Middle frontal gyrus (tissue), 1 donor: ENCODE measurements at regions not wholly inside any gene's neighbourhood (a gene's known extent, or its start where the extent isn't known, plus 50 kb on each side); places are given as distances from the start of the nearest gene placed in this dataset.
"Not testable (repeated sequence)": the region's sequence is repeated elsewhere in the genome, so short reads cannot be mapped to it uniquely, and the experiment has no call there.

Experiments
- DNase-seq: peaks from one replicate; pipeline ENCODE4 v3.0.0-alpha.2; 2015; ENCODE audit warnings: low spot score; ENCODE audit errors: extremely low spot score

DNA sequence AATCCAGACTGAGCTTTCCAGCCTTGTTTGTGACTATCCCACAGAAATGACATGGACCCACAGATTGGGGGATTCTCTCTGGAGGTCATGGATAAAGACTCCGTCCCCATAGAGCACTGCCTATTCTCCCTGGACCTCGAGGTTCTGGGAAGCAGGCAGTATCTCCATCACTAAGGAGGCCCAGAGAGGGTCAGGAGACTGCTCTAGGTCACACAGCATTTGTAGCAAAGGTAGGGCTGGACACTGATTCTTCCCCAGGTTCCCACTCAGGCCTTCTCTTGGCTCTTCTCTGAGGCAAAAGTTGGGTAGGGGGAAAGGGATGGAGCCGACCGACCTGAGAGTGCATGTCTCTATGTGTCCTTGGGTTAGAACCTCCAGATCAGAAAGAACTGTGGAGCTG lies 80.9 kb downstream of the PTPRS start:
- no peak for DNase-seq

- DNase-seq: no peak
These were observed 83.2 kb downstream of the PTPRS start for GRCh38 chr19:5257155-5258045.

DNA sequence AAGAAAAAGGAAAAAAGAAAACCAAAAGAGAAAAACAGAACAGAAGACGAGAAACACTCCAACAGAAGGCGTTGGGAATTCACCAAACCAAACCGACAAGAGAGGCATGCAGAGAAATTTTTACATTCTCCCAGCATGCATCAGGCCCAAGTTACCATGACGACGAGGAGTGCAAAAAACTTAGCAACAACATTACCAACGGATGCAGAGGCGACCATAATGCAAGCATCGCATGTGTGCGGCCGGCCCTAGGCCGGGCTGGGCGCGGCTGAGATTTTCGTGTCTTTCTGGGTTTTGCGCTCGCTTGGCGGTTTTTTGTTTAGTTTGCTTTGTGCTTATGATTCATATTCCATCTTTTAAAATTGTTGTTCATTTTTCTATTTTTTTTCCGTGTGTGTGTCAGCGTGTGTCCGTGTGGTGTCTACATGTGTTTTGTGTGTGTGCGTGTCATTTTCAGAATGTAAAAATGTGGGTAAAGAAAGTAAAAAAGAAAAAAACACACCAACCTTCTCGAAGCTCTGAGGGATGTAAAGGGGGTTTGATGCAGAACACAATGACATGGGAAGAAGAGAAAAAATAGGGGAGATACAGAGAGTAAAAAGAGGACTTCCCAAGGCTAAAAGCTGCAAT lies 84.9 kb downstream of the PTPRS start:
- DNase-seq: no peak

GRCh38 chr19:5254944-5255343 lies 85.7 kb downstream of the PTPRS start:
- DNase-seq: no peak

DNA sequence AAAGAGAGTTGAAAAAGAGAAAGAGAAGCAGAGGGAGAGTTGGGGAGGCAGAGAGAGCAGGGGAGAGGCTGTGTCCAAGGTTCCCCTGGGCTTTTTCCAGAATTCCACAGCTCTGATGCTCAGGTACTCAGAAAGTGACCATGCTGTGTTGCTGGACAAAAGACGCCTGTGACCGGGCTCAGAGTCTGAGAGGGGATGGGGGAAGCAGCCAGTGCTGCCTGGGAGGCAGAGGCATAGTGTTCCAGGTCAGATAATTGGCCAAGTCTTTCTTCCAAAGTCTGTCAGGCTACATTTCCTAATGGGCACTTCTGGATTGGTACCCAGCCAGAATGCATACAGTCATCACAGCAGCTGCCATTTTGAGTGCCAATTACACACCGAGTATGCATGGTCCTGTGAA lies 86.1 kb downstream of the PTPRS start:
- DNase-seq: no peak

DNA sequence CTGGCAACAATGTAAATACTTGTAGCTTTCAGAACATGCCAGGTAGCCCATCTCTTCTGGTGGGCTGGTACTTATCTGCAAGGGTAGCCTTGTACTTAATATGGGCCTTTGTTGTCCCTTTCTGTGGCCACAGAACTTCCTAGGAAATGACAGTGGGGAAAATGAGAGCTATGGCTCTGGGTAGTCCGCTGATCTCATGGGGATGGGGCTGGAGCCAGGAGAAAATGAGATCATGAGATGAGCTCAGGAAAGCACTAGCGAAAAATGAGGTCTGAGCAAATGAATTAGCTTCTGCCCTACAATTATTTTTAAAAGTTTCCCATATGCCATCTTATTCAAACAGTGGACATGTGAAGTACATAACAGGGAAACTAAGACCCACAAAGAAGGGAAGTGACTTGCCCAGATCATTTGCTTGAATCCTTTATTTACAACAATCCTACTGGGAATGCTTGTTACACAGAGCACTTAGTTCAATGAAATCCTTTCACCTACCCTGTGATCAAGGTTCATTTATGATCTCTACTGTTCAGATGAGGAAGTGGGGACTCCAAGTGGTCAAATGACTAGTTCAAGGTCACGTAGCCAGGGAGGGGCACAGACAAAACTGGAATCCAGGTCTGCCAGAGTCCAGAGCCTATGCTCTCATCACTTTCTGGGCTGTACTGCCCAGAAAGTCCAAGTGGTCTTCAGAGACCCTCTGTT lies 87.1 kb downstream of the PTPRS start:
- no peak for DNase-seq

GRCh38 chr19:5251096-5252065 lies 89.2 kb downstream of the PTPRS start:
- no peak for DNase-seq

DNA sequence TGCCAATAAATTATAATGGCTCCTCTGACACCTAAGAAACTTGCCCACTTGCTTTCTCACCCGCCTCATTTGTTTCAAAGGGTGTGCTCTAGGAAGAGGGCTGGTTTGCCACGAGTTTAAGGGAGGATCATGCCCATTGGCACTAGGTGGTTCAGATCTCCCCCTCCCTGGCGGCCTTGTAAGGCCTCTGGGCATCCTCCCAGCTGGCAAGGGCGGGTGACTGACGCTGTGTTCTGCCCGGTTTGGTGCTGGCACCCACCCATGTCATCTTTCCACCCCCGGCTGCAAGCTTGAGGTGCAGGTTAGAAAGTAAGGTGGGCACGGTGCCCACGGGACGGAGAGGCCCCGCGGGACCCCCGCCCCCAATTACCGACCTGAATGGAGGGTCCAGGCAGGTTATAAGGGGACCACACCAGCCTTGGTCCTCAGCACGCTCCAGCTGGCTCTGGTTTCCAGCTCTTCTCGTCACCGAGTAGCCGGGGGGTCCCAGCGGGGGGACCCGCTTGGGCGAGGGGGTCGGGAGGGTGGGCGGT lies 90.4 kb downstream of the PTPRS start:
- peak; percentile 17 for DNase-seq

GRCh38 chr19:5249526-5249925 lies 91.1 kb downstream of the PTPRS start:
- no peak for DNase-seq

DNA sequence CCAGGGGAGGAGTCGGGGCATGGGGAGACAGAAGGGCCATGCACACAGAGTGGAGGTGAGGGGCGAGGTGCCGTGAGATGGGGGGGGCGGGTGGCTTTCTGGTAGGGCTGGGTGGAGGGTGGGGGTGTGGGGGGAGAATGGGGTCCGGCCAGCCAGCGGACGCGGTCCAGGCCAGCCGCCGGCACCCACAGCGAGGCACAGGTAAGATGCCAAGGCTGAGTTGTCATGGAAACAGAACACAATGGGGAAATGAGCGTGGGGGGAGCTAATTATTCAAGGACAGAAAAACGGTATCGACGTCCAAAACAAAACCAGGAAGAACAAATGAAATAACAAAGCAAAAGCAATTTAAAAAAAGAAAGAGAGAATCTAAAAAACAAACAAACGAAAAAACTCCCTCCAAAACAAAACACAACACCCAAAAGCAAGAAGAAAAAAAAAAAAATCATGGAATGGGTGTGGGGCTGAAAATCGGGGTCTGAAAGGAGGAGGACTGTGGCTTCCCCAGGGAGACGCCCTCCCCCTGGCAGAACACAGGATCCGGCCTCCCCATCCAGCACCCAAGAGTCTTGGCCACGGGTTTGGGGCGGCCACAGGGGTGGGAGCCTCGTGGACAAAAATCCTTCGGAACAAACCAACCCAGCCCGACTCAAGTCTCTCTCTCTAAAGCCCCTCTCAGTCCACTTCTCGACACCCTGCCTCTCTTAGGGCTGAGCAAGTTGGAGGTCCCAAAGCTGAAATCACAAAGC lies 92.5 kb downstream of the PTPRS start:
- DNase-seq: no peak

GRCh38 chr19:5246554-5247155 lies 94.0 kb downstream of the PTPRS start:
- no peak for DNase-seq

- no peak for DNase-seq
These were observed 94.7 kb downstream of the PTPRS start for GRCh38 chr19:5245631-5246553.

DNA sequence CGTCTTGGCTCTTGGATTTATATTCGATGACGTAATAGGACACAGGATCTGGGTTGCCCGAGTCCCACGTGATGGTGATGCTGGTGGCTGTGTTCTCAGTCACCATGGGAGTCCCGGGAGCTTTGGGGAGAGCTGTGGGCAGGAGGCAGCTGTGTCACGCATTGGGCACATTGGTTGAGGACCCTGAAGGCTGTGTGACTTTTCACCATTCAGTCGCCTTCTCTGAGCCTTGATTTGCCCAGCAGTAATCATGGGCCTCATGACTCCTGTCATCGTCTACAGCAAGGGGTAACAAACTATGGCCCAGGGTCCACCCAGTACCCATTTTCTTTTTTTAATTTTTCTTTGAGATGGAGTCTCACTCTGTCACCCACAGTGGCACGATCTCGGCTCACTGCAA lies 96.3 kb downstream of the PTPRS start:
- no peak for DNase-seq

DNA sequence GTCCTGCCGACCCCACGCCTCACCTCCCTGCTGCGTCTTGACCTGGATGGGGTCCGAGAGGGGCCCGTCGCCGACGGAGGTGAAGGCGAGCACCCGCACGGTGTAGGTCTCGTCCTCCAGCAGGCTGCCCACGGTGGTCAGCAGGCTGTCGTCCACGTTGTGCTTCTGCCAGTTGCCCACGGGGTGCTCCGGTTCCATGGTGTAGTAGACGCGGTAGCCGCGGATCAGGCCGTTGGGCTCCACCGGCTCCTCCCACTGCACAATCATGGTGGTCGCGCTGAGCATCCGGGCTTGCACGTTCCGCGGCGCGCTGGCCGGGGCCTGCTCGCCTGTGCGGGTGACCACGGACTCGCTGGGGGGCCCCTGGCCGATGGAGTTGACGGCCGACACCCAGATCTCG lies 96.7 kb downstream of the PTPRS start:
- no peak for DNase-seq

- DNase-seq: not testable (repeated sequence)
These were observed 98.7 kb downstream of the PTPRS start for GRCh38 chr19:5241896-5242295.

DNA sequence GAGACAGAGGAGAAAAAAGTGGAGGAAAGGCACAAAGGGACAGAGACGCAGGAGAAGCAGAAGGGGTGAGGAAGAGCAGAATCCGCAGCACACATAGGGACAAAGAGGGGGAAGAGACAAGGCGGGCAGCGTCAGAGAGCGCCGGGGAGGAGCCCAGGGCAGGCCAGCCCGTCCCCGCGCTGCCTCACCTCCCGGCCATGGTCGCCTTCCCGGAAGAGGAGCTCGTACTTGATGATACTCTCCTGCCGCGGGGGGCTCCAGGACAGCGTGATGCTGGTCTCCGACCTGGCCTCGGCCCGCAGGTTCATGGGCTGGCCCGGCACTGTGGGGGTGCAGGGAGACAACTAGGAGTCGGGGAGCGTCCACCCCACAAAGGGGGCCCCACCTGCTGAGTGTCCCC lies 100.6 kb downstream of the PTPRS start:
- no peak for DNase-seq

- no peak for DNase-seq
These were observed 101.9 kb downstream of the PTPRS start for GRCh38 chr19:5238700-5239099.

DNA sequence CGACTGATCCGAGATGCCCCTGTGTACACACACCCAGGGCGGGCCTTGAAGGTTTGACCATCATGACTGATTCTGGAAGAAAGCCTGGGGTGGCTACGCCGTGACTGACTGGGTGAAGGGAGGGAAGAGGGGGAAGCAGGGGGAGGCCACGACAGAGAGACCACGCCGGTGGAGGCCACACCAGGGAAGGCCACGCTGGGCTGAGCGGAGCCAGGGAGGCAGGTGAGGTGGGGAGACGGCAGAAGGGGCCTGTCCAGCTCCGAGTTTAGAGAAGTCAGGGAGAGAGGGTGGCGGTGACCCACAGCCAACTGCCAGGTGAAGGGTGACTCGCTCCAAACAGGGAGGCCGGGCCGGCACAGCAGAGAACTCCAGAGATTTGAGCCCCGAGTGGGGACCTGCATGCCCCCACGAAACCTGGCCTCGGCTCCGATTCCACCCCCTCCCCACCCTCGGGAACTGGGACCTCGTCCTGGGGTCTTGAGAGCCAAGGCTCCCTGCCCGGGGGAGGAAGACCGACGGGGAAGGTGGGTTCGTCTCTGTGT lies 102.6 kb downstream of the PTPRS start:
- no peak for DNase-seq
